ENCODE measurements at regions not wholly inside any gene's neighbourhood (a gene's known extent, or its start where the extent isn't known, plus 50 kb on each side); places are given as distances from the start of the nearest gene placed in this dataset.

GRCh38 chr1:224512600-224513151 lies 78.1 kb upstream of the WDR26 start:
- no peak for TF ChIP-seq POLR2A (IDR thresholded peaks at IDR 0.05)
- TF ChIP-seq CTCF (IDR thresholded peaks at IDR 0.05) = no peak
- Histone ChIP-seq H3K27ac (no peak overlapping the region), H3K9me3 (no peaks in the 10 kb centered on the region), H3K27me3 (no peaks in the 10 kb centered on the region), H3K4me1 (peaks cover 0 to 7% (median 0%) of the 10 kb centered on the region in 12 donors), H3K36me3 (no peaks in the 10 kb centered on the region), H3K4me3 (no peak overlapping the region)
- WGBS, 4 donors = 81 to 86% (median 82%) methylated on average over 5 of the region's 5 CpGs
- ATAC-seq (no peak), DNase-seq (no peak)
- intact Hi-C loops (cut with DNase I) = loop anchor here (1.0 to 10.0 kb wide), 6 partner anchors 132 to 410 kb away; no protein-coding TSS in a partner anchor

GRCh38 chr1:224513383-224513782 lies 78.8 kb upstream of the WDR26 start:
- Histone ChIP-seq H3K4me3 (no peak overlapping the region), H3K27ac (no peak overlapping the region), H3K27me3 (no peaks in the 10 kb centered on the region), H3K9me3 (no peaks in the 10 kb centered on the region), H3K36me3 (no peaks in the 10 kb centered on the region), H3K4me1 (peaks cover 0 to 7% (median 0%) of the 10 kb centered on the region in 12 donors)
- TF ChIP-seq CTCF (IDR thresholded peaks at IDR 0.05) = no peak
- no peak for TF ChIP-seq POLR2A (IDR thresholded peaks at IDR 0.05)
- intact Hi-C loops (cut with DNase I) = loop anchor here (1.0 to 10.0 kb wide), 6 partner anchors 131 to 409 kb away; no protein-coding TSS in a partner anchor
- DNase-seq = no peak
- ATAC-seq = no peak
- WGBS, 4 donors = 60 to 74% (median 70%) methylated on average over 6 of the region's 6 CpGs

- Histone ChIP-seq H3K27me3 (no peaks in the 10 kb centered on the region), H3K4me3 (no peak overlapping the region), H3K36me3 (no peaks in the 10 kb centered on the region), H3K27ac (no peak overlapping the region), H3K9me3 (no peaks in the 10 kb centered on the region), H3K4me1 (peaks cover 0 to 7% (median 0%) of the 10 kb centered on the region in 12 donors)
- peak; percentile 75 to 95 (median 92) for ATAC-seq
- intact Hi-C loops (cut with DNase I) = loop anchor here (1.0 to 10.0 kb wide), 9 partner anchors 131 to 409 kb away; no protein-coding TSS in a partner anchor
- WGBS, 4 donors = 4 to 8% (median 5%) methylated on average over 11 of the region's 11 CpGs
- TF ChIP-seq CTCF (IDR thresholded peaks at IDR 0.05) = peak; percentile 83 to 95 (median 91)
- TF ChIP-seq POLR2A (IDR thresholded peaks at IDR 0.05) = no peak
- DNase-seq = peak; percentile 79 to 90 (median 84)
These were observed 79.2 kb upstream of the WDR26 start for GRCh38 chr1:224513787-224514209.

- Histone ChIP-seq H3K36me3 (no peaks in the 10 kb centered on the region), H3K9me3 (no peaks in the 10 kb centered on the region), H3K27ac (no peak overlapping the region), H3K4me3 (no peak overlapping the region), H3K27me3 (no peaks in the 10 kb centered on the region), H3K4me1 (peaks cover 0 to 7% (median 0%) of the 10 kb centered on the region in 12 donors)
- 94 to 97% (median 96%) methylated on average over 8 of the region's 8 CpGs for WGBS, 4 donors
- ATAC-seq = no peak
- no peak for DNase-seq
- intact Hi-C loops (cut with DNase I) = loop anchor here in 5 of 10 donors (2.0 to 10.0 kb wide), 5 partner anchors 125 to 405 kb away; no protein-coding TSS in a partner anchor
- TF ChIP-seq CTCF (IDR thresholded peaks at IDR 0.05) (no peak), POLR2A (IDR thresholded peaks at IDR 0.05) (no peak)
These were observed 82.6 kb upstream of the WDR26 start for GRCh38 chr1:224517171-224517570.
